Breast epithelium (tissue), 4 donors: ENCODE measurements at regions not wholly inside any gene's neighbourhood (a gene's known extent, or its start where the extent isn't known, plus 50 kb on each side); places are given as distances from the start of the nearest gene placed in this dataset.

Source experiments
- DNase-seq, 2 donors: peaks; one replicate each; pipeline ENCODE4 v3.0.0-alpha.2; 2019; ENCODE audit warnings: low spot score in 2 of 2
- H3K27ac ChIP-seq, 2 donors: fragments of 200-600 bp; sonication (generic) in 1 of 2; one replicate each; pipeline ENCODE4 v1.5.1; 2016 to 2019; ENCODE audit warnings: mild to moderate bottlenecking in 1 of 2
- H3K27me3 ChIP-seq, 2 donors: fragments of 200-600 bp; sonication (generic) in 1 of 2; one replicate each; pipeline versions ENCODE4 v1.5.1 to v1.6.0; 2017 to 2019; ENCODE audit warnings: control low read depth in 1 of 2, mild to moderate bottlenecking in 1 of 2
- H3K36me3 ChIP-seq: fragments of 200-600 bp; one replicate; pipeline ENCODE4 v1.5.1; 2019
- H3K4me1 ChIP-seq, 2 donors: fragments of 200-600 bp; sonication (generic); one replicate each; pipeline ENCODE4 v1.5.1; 2016 to 2019; ENCODE audit warnings: control low read depth in 1 of 2
- H3K4me3 ChIP-seq, 3 donors: fragments of 200-600 bp; sonication (generic); 1 replicate in 2 of 3; 2 replicates in 1 of 3; pipeline ENCODE4 v1.5.1; 2016 to 2019; ENCODE audit warnings: mild to moderate bottlenecking in 3 of 3, moderate library complexity in 2 of 3
- H3K9me3 ChIP-seq, 2 donors: fragments of 200-600 bp; sonication (generic) in 1 of 2; one replicate each; pipeline ENCODE4 v1.5.1; 2016 to 2019; ENCODE audit warnings: control low read depth in 1 of 2
- POLR2A ChIP-seq: fragments of 450-650 bp; IDR thresholded peaks from one replicate; pipeline ENCODE4 v1.6.1; 2016; ENCODE audit warnings: antibody characterized with exemption, mild to moderate bottlenecking, moderate library complexity
- POLR2AphosphoS5 ChIP-seq, 3 donors: sonication (generic); formaldehyde crosslinking; IDR thresholded peaks; one replicate each; pipeline ENCODE4 v1.6.1; 2017; ENCODE audit warnings: antibody characterized with exemption in 3 of 3
- intact Hi-C: fragments of 100-400 bp; cut with DNase I; formaldehyde crosslinking; loops from one replicate; pipeline ENCODE4 v1.15.1; 2023; ENCODE audit warnings: low total_unique reads
- TF ChIP-seq, protein P1 (sequence below), 3 donors: fragments of 450-650 bp; IDR thresholded peaks; one replicate each; pipeline ENCODE4 v1.5.1; 2016 to 2017; ENCODE audit warnings: antibody characterized with exemption in 3 of 3, mild to moderate bottlenecking in 3 of 3, moderate library complexity in 3 of 3

DNA sequence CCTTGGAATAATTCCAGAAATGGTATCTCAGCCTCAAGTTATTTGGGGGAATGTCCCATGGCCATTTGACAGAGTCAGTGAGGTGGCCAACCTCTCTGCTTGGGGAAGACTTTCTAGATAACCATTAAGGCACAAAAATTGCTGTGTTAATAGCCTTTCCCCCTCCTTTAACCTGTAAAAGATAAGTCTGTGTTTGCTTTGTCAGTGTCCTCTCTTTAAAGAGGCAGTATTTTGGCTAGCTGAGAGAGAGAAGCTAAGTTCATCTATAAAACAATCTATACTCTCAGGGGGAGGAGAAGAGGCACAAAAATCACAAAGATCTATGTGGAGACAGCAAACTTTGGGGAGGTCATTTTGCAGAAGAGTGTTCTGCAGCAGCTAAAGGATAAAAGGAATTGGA lies 72.1 kb downstream of the PLCE1 start:
- Histone ChIP-seq H3K9me3 (no peaks in the 10 kb centered on the region), H3K27ac (no peak overlapping the region), H3K4me3 (no peak overlapping the region), H3K36me3 (no peaks in the 10 kb centered on the region), H3K4me1 (no peaks in the 10 kb centered on the region), H3K27me3 (no peaks in the 10 kb centered on the region)
- no peak for DNase-seq
- TF ChIP-seq POLR2A, result no peak
- no peak for TF ChIP-seq POLR2AphosphoS5 (IDR thresholded peaks at IDR 0.05)
- TF ChIP-seq, protein P1, sequence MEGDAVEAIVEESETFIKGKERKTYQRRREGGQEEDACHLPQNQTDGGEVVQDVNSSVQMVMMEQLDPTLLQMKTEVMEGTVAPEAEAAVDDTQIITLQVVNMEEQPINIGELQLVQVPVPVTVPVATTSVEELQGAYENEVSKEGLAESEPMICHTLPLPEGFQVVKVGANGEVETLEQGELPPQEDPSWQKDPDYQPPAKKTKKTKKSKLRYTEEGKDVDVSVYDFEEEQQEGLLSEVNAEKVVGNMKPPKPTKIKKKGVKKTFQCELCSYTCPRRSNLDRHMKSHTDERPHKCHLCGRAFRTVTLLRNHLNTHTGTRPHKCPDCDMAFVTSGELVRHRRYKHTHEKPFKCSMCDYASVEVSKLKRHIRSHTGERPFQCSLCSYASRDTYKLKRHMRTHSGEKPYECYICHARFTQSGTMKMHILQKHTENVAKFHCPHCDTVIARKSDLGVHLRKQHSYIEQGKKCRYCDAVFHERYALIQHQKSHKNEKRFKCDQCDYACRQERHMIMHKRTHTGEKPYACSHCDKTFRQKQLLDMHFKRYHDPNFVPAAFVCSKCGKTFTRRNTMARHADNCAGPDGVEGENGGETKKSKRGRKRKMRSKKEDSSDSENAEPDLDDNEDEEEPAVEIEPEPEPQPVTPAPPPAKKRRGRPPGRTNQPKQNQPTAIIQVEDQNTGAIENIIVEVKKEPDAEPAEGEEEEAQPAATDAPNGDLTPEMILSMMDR (IDR thresholded peaks at IDR 0.05), result no peak
- intact Hi-C loops, result no loop called here

DNA sequence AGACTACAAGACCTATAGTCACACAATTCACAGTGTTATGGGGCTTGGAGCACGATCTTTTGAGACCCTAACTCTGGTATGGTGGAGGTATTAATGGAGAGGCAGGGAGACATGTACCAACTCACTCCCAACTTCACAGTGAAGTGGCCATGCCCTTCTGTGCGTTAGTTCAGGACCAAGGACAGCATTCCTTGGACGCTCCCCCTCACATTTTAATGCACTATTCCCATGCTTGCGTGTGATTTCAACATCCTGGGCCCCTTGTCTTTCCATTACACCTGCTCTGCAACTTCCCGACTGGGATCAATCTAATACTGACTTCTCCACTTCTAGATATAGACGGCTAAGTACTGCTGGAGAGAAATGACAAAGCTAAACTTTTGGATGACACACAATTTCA lies 72.7 kb downstream of the PLCE1 start:
- Histone ChIP-seq H3K36me3 (no peaks in the 10 kb centered on the region), H3K27me3 (no peaks in the 10 kb centered on the region), H3K9me3 (no peaks in the 10 kb centered on the region), H3K4me3 (no peak overlapping the region), H3K27ac (no peak overlapping the region), H3K4me1 (no peaks in the 10 kb centered on the region)
- intact Hi-C loops, result no loop called here
- TF ChIP-seq POLR2AphosphoS5 (IDR thresholded peaks at IDR 0.05) (no peak), POLR2A (no peak)
- TF ChIP-seq, protein P1 (IDR thresholded peaks at IDR 0.05), result no peak
- DNase-seq, result no peak

DNA sequence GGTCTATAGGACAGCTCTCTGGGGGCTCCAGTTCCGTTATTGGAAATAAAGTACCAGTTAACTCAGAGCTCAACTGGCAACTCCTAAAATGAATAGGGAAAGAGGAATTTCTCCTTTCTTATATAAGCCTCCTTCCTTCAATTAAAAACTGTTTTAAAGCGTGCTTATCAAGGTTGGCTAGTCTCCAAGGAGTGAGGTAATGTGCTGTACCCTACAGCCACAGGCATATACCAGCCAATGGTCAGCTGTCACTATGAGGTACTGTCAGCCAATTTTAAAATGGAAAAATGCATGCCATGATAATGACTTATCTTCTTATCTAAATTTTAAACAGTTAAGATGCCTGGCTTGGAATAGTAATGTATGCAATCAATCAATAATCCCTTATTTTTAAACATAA lies 76.2 kb downstream of the PLCE1 start:
- no peaks in the 10 kb centered on the region for H3K9me3 ChIP-seq
- no peak overlapping the region for H3K27ac ChIP-seq
- no peaks in the 10 kb centered on the region for H3K36me3 ChIP-seq
- H3K4me1 ChIP-seq, result no peaks in the 10 kb centered on the region
- intact Hi-C loops, result no loop called here
- H3K4me3 ChIP-seq, result no peak overlapping the region
- no peak for DNase-seq
- TF ChIP-seq, protein P1 (IDR thresholded peaks at IDR 0.05), result no peak
- no peak for TF ChIP-seq POLR2AphosphoS5 (IDR thresholded peaks at IDR 0.05)
- TF ChIP-seq POLR2A, result no peak
- no peaks in the 10 kb centered on the region for H3K27me3 ChIP-seq

DNA sequence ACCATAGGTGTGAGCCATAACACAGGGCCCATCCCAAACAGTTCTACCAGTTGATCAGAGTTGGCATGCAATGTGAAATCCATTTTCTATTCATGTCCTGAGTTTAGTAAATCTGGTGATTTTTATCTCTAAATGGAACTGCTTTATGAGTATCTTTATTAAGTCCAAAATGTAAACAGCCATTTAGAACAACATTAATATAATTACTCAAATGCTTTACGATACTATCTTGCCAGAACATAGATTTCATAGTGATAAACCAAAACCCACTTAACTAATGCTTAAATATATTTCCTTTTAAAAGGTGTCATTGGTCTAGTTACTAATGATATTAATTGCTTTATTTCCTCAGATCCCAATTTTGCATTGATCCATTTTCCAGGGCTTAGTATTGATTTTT lies 80.7 kb downstream of the PLCE1 start:
- no peak overlapping the region for H3K4me3 ChIP-seq
- H3K4me1 ChIP-seq, result peaks cover 0 to 6% of the 10 kb centered on the region in 2 donors
- no peaks in the 10 kb centered on the region for H3K36me3 ChIP-seq
- H3K27me3 ChIP-seq, result no peaks in the 10 kb centered on the region
- no peaks in the 10 kb centered on the region for H3K9me3 ChIP-seq
- H3K27ac ChIP-seq, result no peak overlapping the region
- DNase-seq, result no peak
- TF ChIP-seq POLR2A (no peak), POLR2AphosphoS5 (IDR thresholded peaks at IDR 0.05) (no peak)
- TF ChIP-seq, protein P1 (IDR thresholded peaks at IDR 0.05), result no peak
- intact Hi-C loops, result no loop called here

DNA sequence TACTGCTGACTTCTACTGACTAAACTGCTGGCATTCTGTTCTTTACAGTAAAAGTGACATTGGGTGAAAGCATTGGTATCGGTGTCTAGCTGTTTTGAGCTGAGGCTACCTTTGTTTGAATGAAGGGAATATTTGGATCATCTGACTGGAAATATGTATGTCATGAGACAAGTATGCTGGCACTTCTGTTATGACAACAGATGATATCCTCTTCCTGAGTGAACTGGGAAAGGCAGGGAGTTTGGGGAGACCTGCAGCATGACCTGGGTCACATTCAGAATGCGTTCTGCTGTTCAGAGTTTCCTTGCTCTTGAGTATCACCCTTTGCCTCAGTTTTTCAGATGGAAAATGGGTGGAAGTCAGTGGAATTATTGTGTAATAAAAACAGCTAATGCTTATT lies 81.8 kb downstream of the PLCE1 start:
- no peak overlapping the region for H3K27ac ChIP-seq
- intact Hi-C loops, result no loop called here

More for the DNA sequence above, 81.8 kb downstream of the PLCE1 start:
- no peak for DNase-seq
- H3K27me3 ChIP-seq, result no peaks in the 10 kb centered on the region
- H3K4me1 ChIP-seq, result peaks cover 0 to 6% of the 10 kb centered on the region in 2 donors
- H3K4me3 ChIP-seq, result no peak overlapping the region
- TF ChIP-seq POLR2AphosphoS5 (IDR thresholded peaks at IDR 0.05) (no peak), POLR2A (no peak)
- TF ChIP-seq, protein P1 (IDR thresholded peaks at IDR 0.05), result no peak
- H3K9me3 ChIP-seq, result no peaks in the 10 kb centered on the region
- no peaks in the 10 kb centered on the region for H3K36me3 ChIP-seq
